Choroid plexus epithelial cell (primary cell): ENCODE measurements at regions not wholly inside any gene's neighbourhood (a gene's known extent, or its start where the extent isn't known, plus 50 kb on each side); places are given as distances from the start of the nearest gene placed in this dataset.
A peak's percentile ranks its signal among the peaks of the same experiment; 100 is the strongest.

Experiments used
- DNase-seq: peaks from one replicate; pipeline ENCODE4 v3.0.0-alpha.2; 2010; ENCODE audit warnings: low read depth
- H3K4me3 ChIP-seq: 2 replicates; pipeline ENCODE4 v1.5.1; 2011; ENCODE audit warnings: low read depth, mild to moderate bottlenecking, control low read depth, low read length, moderate library complexity
- TF ChIP-seq, protein P1 (sequence below): conservative IDR thresholded peaks from 2 replicates; pipeline ENCODE4 v1.5.1; 2011; ENCODE audit warnings: low read depth, mild to moderate bottlenecking, control low read depth, inconsistent platforms, low read length, moderate library complexity

DNA sequence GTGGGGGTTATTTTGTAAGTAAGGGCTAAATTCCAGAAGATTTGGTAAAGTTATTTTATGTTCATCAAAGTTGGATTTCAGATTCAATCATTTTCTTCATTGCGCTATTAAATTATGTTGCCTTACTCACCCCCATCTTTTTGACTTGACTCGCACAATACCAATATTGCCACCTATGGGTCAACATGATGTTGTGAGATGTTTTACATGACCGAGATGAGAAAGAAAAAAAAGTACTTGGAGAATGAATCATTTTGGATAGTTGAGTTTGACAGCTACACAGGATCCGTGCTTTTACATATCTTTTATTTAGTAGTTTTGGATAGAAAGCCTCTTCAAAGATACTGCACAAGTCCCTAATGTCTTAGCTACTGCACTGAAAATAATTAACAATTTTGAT lies 224.2 kb upstream of the EMCN start:
- TF ChIP-seq, protein P1, sequence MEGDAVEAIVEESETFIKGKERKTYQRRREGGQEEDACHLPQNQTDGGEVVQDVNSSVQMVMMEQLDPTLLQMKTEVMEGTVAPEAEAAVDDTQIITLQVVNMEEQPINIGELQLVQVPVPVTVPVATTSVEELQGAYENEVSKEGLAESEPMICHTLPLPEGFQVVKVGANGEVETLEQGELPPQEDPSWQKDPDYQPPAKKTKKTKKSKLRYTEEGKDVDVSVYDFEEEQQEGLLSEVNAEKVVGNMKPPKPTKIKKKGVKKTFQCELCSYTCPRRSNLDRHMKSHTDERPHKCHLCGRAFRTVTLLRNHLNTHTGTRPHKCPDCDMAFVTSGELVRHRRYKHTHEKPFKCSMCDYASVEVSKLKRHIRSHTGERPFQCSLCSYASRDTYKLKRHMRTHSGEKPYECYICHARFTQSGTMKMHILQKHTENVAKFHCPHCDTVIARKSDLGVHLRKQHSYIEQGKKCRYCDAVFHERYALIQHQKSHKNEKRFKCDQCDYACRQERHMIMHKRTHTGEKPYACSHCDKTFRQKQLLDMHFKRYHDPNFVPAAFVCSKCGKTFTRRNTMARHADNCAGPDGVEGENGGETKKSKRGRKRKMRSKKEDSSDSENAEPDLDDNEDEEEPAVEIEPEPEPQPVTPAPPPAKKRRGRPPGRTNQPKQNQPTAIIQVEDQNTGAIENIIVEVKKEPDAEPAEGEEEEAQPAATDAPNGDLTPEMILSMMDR, result peak; percentile 58
- DNase-seq, result peak; percentile 77
- no peak overlapping the region for H3K4me3 ChIP-seq

DNA sequence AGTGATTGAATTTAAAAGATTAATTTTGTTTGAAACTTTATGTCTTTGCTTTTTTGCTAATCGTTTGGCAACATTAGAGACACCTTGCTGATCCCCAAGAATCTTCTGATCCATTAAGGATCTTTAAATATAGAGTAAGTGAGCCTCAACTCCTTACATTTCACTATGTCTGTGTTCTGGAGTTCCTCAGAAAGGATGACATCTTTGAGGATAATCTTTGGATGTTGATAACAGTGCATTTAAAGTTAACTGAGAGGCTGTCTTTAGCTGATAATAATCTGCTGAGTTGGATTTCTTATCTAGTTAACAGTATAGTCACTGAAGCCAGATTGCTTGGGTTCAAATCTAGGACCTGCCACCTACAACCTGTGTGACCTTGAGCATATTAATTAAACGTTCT lies 221.6 kb upstream of the EMCN start:
- DNase-seq, result no peak
- TF ChIP-seq, protein P1, result no peak
- H3K4me3 ChIP-seq, result no peak overlapping the region

DNA sequence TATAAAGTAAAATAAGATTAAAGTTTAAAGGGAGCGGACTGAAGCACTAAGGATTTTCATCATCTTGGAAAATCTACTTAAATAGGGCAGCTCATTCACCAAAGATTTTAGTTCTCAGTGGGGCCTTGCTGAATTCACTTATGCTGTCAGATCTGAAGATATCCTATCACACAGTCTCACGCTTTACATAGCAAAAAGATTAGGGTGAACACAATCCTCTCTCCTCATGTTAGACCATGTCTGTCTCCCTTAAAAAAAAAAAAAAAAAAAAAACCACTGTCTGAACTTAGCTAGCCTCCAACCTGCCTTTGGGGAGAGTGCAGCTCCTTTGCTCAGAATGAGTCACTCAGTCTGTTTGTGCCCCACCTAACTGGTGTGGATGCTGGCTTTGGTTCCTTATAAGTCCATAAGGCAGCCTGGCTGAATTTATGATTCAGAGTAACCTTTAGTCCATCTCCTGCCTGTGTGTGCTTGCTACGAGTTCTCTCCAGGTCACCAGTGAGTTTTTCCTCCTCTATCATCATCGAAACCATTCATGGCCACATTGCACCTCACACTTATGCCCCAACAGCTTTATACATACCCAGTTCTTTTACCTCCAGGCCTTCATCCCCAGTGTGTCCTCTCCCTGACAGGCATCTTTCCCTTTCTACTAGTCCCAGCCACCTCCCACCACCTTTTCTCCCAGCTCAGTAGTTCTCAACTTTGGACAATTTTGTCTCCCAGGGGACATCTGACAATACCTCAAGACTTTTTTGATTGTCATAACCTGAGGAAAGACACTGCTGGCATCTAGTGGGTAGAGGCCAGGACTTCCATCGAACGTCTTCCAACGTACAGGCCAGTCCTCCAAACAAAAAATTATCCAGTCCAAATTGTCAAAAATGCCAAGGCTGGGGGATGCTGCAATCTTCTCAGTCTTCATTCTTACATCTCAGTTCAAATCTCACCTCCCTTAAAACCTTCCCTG lies 220.7 kb upstream of the EMCN start:
- TF ChIP-seq, protein P1, result no peak
- peak; percentile 73 for DNase-seq

DNA sequence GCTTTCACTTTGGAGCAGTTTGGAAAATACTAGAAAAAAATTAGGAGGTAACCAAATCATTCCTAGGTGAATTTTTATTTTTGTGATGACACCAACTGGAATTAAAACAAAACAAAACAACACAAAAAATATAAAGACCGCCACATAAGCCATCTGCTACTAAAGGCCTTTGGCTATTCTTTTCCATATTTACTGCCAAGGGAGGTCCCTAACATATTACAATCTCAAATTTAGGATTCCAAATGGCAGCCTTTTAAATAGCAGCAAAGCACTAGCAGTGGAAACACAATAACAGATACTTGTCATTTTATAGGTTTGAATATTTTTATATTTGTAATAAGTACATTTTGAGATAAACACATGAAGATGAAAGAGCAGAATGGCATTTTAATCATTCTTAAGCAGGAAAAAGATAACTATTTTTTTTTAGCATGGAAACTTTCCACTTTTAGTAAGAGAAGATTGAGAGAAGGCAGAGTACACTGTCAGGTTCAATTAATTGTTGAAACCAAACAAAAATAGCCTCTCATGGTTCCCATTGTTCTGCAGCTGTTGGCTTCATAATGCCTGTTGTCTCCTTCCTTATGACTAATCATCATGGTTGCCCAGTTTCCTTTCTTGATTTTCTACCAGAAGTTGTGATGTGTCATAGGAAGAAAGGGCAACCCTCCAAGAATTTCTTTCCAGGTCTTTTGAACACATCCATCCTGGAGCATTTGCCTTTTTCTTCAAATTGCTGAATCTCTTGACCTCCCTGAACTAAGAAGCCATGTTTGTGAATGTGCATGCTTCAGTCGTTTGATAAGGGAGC lies 219.0 kb upstream of the EMCN start:
- TF ChIP-seq, protein P1, result no peak
- peak; percentile 45 for DNase-seq
- H3K4me3 ChIP-seq, result no peak overlapping the region

More for the DNA sequence above, 220.7 kb upstream of the EMCN start:
- no peak overlapping the region for H3K4me3 ChIP-seq

DNA sequence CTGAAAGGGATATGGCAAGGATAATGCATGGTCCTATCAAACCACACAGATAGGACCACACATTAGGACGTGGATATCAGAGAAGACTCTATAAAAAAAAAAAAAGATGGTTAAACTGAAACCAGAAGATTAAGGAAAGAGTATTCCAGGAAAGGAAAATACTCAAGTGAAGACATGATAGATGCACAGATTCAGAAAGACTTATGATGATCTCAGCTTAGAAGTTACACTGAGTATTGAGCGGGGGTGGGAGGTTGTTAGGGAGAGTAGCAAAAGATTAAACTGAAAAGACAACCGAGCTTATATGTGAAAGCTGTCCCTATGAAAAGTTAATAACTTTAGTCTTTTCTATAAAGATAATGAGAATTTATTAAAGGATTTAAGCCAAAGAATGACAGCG lies 211.0 kb upstream of the EMCN start:
- TF ChIP-seq, protein P1, result no peak
- no peak for DNase-seq
- no peak overlapping the region for H3K4me3 ChIP-seq

DNA sequence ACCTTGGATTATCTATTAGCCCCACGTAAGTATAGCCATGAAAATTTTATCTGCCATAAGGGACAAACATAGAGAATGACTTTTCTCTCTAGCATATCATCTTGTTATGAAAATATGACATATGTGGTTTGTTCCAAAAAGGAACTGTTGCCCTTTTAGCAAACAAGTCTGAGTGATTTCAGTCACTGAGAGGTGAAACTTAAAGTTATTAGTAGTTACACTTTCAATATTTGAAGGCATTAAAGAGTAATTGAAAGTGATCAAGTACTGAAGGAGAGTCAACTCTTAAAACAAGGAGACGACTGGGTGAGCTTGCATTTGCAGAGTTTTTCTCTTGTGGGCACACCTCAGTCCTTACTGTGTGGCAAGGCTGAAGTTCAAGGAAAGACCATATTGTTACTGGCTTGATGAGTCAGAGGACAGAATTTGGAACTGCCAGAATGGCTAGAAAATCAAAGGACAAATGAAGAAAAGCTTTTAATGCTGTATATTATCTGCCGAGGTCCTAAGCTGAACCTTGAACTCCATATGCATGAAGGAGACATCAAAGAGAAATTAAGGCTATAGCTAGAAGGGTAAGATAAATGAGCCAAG lies 205.1 kb upstream of the EMCN start:
- TF ChIP-seq, protein P1, result no peak
- DNase-seq, result no peak
- no peak overlapping the region for H3K4me3 ChIP-seq
